Effector memory CD4-positive, alpha-beta T cell (primary cell): ENCODE measurements at regions not wholly inside any gene's neighbourhood (a gene's known extent, or its start where the extent isn't known, plus 50 kb on each side); places are given as distances from the start of the nearest gene placed in this dataset.
"Not testable (repeated sequence)": the region's sequence is repeated elsewhere in the genome, so short reads cannot be mapped to it uniquely, and the experiment has no call there.

ENCODE experiments used
- DNase-seq, 3 donors: peaks; one replicate each; pipeline ENCODE4 v3.0.0-alpha.2; 2020
- H3K27ac ChIP-seq: 2 replicates; pipeline ENCODE4 v1.7.0; 2013; ENCODE audit warnings: mild to moderate bottlenecking, low read length, moderate library complexity; ENCODE audit not compliant: insufficient read depth, poor library complexity, severe bottlenecking
- H3K27me3 ChIP-seq: replicated peaks from 2 replicates; pipeline ENCODE4 v1.7.0; 2013; ENCODE audit warnings: mild to moderate bottlenecking, low read length; ENCODE audit not compliant: insufficient read depth, control insufficient read depth, poor library complexity, severe bottlenecking
- H3K36me3 ChIP-seq: 2 replicates; pipeline ENCODE4 v1.7.0; 2013; ENCODE audit warnings: mild to moderate bottlenecking, low read length, moderate library complexity; ENCODE audit not compliant: control insufficient read depth, insufficient read depth
- H3K4me1 ChIP-seq: 2 replicates; pipeline ENCODE4 v1.7.0; 2013; ENCODE audit warnings: low read length, mild to moderate bottlenecking; ENCODE audit not compliant: control insufficient read depth, insufficient read depth, poor library complexity, severe bottlenecking
- H3K4me3 ChIP-seq: 2 replicates; pipeline ENCODE4 v1.7.0; 2013; ENCODE audit warnings: low read length, low read depth, mild to moderate bottlenecking; ENCODE audit not compliant: insufficient read depth, poor library complexity, severe bottlenecking
- H3K9me3 ChIP-seq: 2 replicates; pipeline ENCODE4 v1.7.0; 2013; ENCODE audit warnings: mild to moderate bottlenecking, low read length, moderate library complexity; ENCODE audit not compliant: control insufficient read depth

DNA sequence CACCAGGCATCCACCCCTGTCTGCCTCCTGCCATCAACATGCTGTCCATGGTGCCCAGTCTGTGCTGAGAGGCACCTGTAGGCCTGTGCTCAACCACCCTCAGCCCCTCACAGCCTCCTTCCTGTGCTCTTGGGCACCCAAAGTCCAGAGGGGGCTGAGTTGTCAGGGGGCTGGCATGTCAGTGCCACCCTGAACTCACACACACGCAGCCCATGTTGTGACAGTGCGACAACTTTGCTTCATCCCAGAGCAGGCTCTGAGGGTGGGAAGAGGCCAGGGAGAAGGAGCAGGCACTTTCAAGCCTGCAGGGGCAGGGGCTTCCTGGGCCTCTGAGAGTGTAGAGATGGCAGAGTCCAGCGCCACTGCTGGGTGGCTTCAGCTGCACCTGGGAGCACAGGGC is 491.0 kb downstream of the TMEM135 start:
- Histone ChIP-seq H3K27me3 (no peaks in the 10 kb centered on the region), H3K4me1 (no peaks in the 10 kb centered on the region), H3K9me3 (no peaks in the 10 kb centered on the region), H3K36me3 (no peaks in the 10 kb centered on the region), H3K4me3 (no peak overlapping the region), H3K27ac (no peak overlapping the region)
- no peak for DNase-seq

DNA sequence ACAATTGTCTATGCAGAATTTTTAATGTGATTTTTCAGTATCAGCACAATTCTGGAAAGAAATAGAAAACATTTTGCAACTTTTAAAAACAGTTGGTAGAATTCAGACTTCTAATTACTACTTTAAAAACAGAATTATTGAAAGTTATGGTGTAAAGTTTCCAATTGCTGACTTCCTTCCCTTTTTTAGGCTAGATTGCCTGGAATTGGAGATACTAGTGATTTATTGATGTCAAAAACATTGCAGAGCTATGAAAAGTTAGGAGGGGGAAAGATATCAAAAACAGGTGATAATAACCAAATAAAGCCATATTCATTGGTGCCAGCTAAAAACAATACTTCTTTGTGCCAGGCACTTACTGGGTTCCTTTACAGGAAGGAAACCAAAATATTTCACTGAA is 485.5 kb downstream of the TMEM135 start:
- no peaks in the 10 kb centered on the region for H3K4me1 ChIP-seq
- DNase-seq = no peak
- no peak overlapping the region for H3K27ac ChIP-seq
- H3K4me3 ChIP-seq = no peak overlapping the region
- no peaks in the 10 kb centered on the region for H3K27me3 ChIP-seq
- H3K36me3 ChIP-seq = no peaks in the 10 kb centered on the region
- no peaks in the 10 kb centered on the region for H3K9me3 ChIP-seq

DNA sequence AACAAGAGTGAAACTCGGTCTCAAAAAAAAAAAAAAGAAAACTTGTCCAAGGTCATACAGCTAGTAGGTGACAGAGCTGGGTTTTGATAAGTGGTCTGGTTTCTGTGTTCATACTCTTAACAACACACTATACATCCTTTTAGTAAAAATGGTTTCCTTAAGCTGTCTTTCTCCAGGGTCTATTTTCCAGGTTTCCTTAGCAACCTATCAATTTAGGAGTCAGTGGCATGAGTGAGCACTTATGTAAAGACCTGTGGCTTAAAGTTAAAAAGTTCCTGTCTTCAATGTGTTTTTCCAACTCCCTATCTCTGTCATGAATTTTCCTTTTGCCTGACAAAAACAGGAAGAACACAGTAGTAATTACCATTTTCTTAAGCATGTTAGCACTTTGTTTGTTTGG is 480.5 kb downstream of the TMEM135 start:
- Histone ChIP-seq H3K4me1 (no peaks in the 10 kb centered on the region), H3K36me3 (no peaks in the 10 kb centered on the region), H3K27ac (no peak overlapping the region), H3K9me3 (no peaks in the 10 kb centered on the region), H3K27me3 (no peaks in the 10 kb centered on the region), H3K4me3 (no peak overlapping the region)
- DNase-seq = no peak

DNA sequence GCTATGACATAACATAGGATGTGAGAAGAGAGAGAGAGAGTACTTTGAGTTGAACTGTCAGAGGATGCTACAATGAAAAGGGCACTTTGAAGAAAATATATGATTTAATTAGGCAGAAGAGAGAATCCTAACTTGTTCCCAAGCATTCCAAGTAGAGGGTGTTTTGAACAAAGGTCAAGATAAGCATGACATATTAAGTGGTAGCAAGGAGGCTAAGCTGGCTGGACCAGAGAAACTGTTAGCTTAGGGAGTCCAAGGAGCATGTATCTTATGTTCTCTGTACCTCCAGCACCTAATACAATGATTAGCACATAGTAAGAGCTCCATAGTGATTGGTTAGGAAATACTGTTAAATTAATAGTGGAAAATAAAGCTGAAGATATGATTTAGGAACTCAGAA is 479.6 kb downstream of the TMEM135 start:
- H3K27me3 ChIP-seq = no peaks in the 10 kb centered on the region
- H3K4me1 ChIP-seq = no peaks in the 10 kb centered on the region

DNA sequence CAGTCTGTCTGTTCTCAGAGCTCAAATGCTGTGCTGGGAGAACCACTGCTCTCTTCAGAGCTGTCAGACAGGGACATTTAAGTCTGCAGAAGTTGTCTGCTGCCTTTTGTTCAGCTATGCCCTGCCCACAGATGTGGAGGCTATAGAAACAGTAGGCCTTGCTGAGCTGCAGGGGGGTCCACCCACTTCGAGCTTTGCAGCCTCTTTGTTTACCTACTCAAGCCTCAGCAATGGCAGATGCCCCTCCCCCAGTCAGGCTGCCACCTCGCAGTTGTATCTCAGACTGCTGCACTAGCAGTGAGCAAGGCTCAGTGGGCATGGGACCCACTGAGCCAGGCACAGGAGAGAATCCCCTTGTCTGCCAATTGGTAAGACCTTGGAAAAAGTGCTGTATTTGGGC is 470.0 kb downstream of the TMEM135 start:
- H3K27me3 ChIP-seq, H3K9me3 ChIP-seq, DNase-seq, H3K27ac ChIP-seq, H3K4me1 ChIP-seq, H3K36me3 ChIP-seq, H3K4me3 ChIP-seq: not testable (repeated sequence)

More for the DNA sequence above, 479.6 kb downstream of the TMEM135 start:
- H3K36me3 ChIP-seq = no peaks in the 10 kb centered on the region
- no peak for DNase-seq
- H3K27ac ChIP-seq = no peak overlapping the region
- no peak overlapping the region for H3K4me3 ChIP-seq
- no peaks in the 10 kb centered on the region for H3K9me3 ChIP-seq

DNA sequence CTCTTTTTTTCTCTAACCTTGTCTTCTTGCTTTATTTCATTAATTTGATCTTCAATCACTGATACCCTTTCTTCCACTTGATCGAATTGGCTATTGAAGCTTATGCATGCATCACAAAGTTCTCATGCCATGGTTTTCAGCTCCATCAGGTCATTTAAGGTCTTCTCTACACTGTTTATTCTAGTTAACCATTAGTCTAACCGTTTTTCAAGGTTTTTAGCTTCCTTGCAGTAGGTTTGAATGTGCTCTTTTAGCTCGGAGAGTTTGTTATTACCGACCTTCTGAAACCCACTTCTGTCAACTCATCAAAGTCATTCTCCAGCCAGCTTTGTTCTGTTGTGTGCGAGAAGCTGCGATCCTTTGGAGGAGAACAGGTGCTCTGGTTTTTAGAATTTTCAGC is 469.2 kb downstream of the TMEM135 start:
- DNase-seq, H3K4me3 ChIP-seq: not testable (repeated sequence)

DNA sequence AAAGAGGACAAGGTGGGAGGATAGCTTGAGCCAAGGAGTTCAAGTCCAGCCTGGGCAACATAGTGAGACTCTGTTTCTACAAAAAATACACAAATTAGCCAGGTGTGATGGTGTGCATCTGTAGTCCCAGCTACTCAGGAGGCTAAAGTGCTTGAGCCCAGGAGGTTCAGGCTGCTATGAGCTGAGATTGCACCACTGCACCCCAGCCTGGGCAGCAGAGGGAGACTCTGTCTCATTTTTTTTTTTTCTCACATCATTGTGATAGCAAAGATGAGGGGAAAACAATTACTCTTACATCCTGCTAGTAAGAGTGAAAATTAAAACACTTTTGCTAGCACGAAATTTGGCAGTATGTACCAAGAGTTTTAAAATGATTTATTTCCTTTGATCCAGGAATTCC is 463.7 kb downstream of the TMEM135 start:
- Histone ChIP-seq H3K4me3 (no peak overlapping the region), H3K27me3 (no peaks in the 10 kb centered on the region), H3K9me3 (no peaks in the 10 kb centered on the region), H3K27ac (no peak overlapping the region), H3K4me1 (no peaks in the 10 kb centered on the region), H3K36me3 (no peaks in the 10 kb centered on the region)
- DNase-seq = no peak

More for the DNA sequence above, 469.2 kb downstream of the TMEM135 start:
- not testable (repeated sequence) for H3K36me3 ChIP-seq, H3K4me1 ChIP-seq, H3K27me3 ChIP-seq, H3K27ac ChIP-seq, H3K9me3 ChIP-seq

DNA sequence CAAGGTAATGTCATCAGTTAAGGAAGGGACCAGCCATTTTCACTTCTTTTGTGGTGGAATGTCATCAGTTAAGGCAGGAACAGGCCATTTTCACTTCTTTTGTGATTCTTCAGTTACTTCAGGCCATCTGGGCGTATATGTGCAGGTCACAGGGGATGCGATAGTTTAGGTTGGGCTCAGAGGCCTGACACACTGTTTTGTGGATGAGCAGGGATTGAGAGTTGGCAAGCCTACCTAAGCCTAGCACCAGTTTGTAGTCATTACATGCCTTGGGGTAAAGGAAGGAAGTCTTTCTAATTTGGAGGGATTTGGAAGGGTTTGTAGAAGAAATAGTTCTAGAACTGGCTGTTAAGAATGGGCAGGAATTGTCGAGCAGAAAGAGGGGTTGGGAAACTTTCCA is 457.2 kb downstream of the TMEM135 start:
- H3K4me1 ChIP-seq, H3K27ac ChIP-seq, DNase-seq, H3K36me3 ChIP-seq, H3K4me3 ChIP-seq, H3K9me3 ChIP-seq, H3K27me3 ChIP-seq: not testable (repeated sequence)

DNA sequence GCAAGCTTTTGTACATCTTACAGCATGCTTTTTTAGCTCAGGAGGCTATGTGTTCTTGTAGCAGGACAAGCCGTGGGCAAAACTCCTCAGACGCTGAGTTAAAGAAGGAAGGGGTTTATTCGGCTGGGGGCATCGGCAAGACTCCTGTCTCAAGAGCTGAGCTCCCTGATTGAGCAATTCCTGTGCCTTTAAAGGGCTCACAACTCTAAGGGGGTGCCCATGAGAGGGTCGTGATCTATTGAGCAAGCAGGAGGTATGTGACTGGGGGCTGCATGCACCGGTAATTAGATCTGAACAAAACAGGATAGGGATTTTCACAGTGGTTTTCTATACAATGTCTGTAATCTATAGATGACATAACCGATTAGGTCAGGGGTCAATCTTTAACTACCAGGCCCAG is 456.3 kb downstream of the TMEM135 start:
- not testable (repeated sequence) for H3K9me3 ChIP-seq, H3K4me3 ChIP-seq, DNase-seq, H3K27ac ChIP-seq, H3K36me3 ChIP-seq, H3K27me3 ChIP-seq, H3K4me1 ChIP-seq

DNA sequence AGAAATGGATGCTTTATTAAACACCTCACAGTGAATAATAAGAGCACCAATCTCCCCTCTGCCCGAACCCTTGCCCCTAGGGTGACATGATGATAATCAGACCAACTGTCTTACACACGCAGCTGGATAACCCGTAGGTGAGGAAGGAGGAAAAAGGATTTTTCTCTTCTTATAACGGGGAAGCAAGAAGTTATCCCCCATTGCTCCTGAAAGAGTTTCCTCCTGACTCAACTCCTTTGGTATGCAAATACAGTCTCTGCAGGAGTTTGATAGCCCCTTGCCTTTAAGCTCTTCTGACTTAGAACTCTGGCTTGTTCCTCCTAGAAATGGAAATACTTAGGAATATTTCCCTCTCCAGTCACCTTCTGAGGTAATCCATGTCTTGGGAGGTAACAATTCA is 455.8 kb downstream of the TMEM135 start:
- DNase-seq = no peak
- H3K4me1 ChIP-seq = no peaks in the 10 kb centered on the region
- no peaks in the 10 kb centered on the region for H3K27me3 ChIP-seq
- H3K27ac ChIP-seq = no peak overlapping the region
- H3K9me3 ChIP-seq = no peaks in the 10 kb centered on the region
- H3K36me3 ChIP-seq = no peaks in the 10 kb centered on the region
- no peak overlapping the region for H3K4me3 ChIP-seq

DNA sequence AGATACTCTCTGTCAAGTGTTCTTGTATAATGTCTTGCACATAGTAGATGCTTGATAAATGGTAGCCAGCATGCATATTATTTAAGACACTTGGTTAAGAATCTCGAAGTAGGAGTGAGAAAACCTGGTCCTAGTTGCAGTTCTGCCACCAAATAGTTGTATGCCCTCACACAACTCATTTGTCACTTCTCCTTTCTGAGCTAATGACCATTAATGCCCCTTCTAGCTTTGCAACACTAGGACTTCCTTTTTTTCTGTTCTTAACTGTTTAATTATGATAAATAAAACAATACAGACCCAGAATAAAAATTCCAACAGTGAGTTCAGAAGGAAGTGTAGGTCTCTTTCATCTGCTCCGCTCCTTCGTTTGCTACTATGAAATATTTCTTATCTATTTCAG is 453.6 kb downstream of the TMEM135 start:
- Histone ChIP-seq H3K4me3 (no peak overlapping the region), H3K27me3 (no peaks in the 10 kb centered on the region), H3K4me1 (no peaks in the 10 kb centered on the region), H3K27ac (no peak overlapping the region), H3K36me3 (no peaks in the 10 kb centered on the region), H3K9me3 (no peaks in the 10 kb centered on the region)
- no peak for DNase-seq
